ENCODE measurements at regions not wholly inside any gene's neighbourhood (a gene's known extent, or its start where the extent isn't known, plus 50 kb on each side); places are given as distances from the start of the nearest gene placed in this dataset.

DNA sequence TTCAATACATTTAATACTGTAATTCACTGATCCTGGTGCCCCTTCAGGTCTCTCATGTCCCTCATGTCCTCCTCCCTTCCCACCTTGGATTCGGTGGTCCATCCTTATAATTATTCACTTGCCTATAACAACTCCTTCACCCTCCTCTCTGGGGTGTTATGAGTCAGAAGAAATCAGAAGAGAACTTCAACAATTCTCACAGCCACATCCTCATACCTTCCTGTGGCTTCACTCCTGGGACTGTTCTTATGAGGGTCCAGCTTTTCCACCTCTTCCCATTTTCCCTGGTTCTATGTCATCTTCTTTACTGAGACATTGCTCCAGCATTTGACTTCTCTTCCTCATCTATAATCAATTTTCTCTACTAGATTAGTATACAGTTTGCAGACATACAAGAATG is 406.1 kb downstream of the NR2F1-AS1 start:
- H3K4me2 ChIP-seq (ENCODE audit: low read length): no peak overlapping the region
- no peaks in the 10 kb centered on the region for H3K9me3 ChIP-seq (ENCODE audit: low read length)
- H3K9ac ChIP-seq (ENCODE audit: low read length): no peak overlapping the region
- no peaks in the 10 kb centered on the region for H4K20me1 ChIP-seq (ENCODE audit: insufficient read depth, low read length)
- no peak for TF ChIP-seq EZH2 (IDR thresholded peaks at IDR 0.05; ENCODE audit: borderline replicate concordance, low read length)
- TF ChIP-seq, protein P1, sequence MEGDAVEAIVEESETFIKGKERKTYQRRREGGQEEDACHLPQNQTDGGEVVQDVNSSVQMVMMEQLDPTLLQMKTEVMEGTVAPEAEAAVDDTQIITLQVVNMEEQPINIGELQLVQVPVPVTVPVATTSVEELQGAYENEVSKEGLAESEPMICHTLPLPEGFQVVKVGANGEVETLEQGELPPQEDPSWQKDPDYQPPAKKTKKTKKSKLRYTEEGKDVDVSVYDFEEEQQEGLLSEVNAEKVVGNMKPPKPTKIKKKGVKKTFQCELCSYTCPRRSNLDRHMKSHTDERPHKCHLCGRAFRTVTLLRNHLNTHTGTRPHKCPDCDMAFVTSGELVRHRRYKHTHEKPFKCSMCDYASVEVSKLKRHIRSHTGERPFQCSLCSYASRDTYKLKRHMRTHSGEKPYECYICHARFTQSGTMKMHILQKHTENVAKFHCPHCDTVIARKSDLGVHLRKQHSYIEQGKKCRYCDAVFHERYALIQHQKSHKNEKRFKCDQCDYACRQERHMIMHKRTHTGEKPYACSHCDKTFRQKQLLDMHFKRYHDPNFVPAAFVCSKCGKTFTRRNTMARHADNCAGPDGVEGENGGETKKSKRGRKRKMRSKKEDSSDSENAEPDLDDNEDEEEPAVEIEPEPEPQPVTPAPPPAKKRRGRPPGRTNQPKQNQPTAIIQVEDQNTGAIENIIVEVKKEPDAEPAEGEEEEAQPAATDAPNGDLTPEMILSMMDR (IDR thresholded peaks at IDR 0.05; ENCODE audit: low read length): no peak
- H3K36me3 ChIP-seq (ENCODE audit: insufficient read depth, low read length): no peaks in the 10 kb centered on the region
- no peaks in the 10 kb centered on the region for H3K4me1 ChIP-seq (ENCODE audit: insufficient read depth, low read length, severe bottlenecking)
- H3K27me3 ChIP-seq (ENCODE audit: insufficient read depth, low read length): no peaks in the 10 kb centered on the region
- no peaks in the 10 kb centered on the region for H3K9me2 ChIP-seq (ENCODE audit: low read depth, low read length)
- H3F3A ChIP-seq (ENCODE audit: insufficient read depth, low read length): no peaks in the 10 kb centered on the region
- H3K4me3 ChIP-seq (ENCODE audit: low read depth, low read length, poor library complexity, severe bottlenecking): no peak overlapping the region
- no peak overlapping the region for H2AFZ ChIP-seq (ENCODE audit: low read length)
- H3K27ac ChIP-seq (ENCODE audit: low read depth, low read length, poor library complexity, severe bottlenecking): no peak overlapping the region
- no peaks in the 10 kb centered on the region for H3K79me2 ChIP-seq (ENCODE audit: insufficient read depth, low read length)

DNA sequence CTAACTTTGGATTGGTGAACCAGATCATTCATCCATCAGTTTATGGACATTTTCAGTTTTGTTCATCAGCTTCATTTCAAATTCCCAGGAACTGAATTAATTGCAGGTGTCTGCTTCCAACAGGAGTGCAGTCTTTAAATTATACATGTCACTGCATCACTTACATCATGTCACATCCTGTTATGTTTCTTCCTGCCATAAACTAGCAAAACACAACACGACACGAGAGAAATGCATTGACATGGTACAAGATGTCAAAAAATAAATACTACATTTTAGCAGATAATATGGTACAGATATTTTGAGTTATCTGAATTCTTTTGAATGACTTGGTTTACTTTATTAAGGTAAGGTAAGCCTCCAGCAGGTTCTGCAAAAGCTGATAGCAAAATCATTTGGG is 415.5 kb downstream of the NR2F1-AS1 start:
- no peak overlapping the region for H3K4me2 ChIP-seq (ENCODE audit: low read length)
- H3K36me3 ChIP-seq (ENCODE audit: insufficient read depth, low read length): no peaks in the 10 kb centered on the region
- H3K9me2 ChIP-seq (ENCODE audit: low read depth, low read length): no peaks in the 10 kb centered on the region
- H3K4me3 ChIP-seq (ENCODE audit: low read depth, low read length, poor library complexity, severe bottlenecking): no peak overlapping the region
- no peaks in the 10 kb centered on the region for H4K20me1 ChIP-seq (ENCODE audit: insufficient read depth, low read length)
- H3K27ac ChIP-seq (ENCODE audit: low read depth, low read length, poor library complexity, severe bottlenecking): no peak overlapping the region
- no peak overlapping the region for H2AFZ ChIP-seq (ENCODE audit: low read length)
- TF ChIP-seq, protein P1 (IDR thresholded peaks at IDR 0.05; ENCODE audit: low read length): no peak
- TF ChIP-seq EZH2 (IDR thresholded peaks at IDR 0.05; ENCODE audit: borderline replicate concordance, low read length): no peak
- no peak overlapping the region for H3K9ac ChIP-seq (ENCODE audit: low read length)
- H3K27me3 ChIP-seq (ENCODE audit: insufficient read depth, low read length): no peaks in the 10 kb centered on the region
- no peaks in the 10 kb centered on the region for H3K9me3 ChIP-seq (ENCODE audit: low read length)
- no peaks in the 10 kb centered on the region for H3F3A ChIP-seq (ENCODE audit: insufficient read depth, low read length)
- no peaks in the 10 kb centered on the region for H3K4me1 ChIP-seq (ENCODE audit: insufficient read depth, low read length, severe bottlenecking)
- no peaks in the 10 kb centered on the region for H3K79me2 ChIP-seq (ENCODE audit: insufficient read depth, low read length)

DNA sequence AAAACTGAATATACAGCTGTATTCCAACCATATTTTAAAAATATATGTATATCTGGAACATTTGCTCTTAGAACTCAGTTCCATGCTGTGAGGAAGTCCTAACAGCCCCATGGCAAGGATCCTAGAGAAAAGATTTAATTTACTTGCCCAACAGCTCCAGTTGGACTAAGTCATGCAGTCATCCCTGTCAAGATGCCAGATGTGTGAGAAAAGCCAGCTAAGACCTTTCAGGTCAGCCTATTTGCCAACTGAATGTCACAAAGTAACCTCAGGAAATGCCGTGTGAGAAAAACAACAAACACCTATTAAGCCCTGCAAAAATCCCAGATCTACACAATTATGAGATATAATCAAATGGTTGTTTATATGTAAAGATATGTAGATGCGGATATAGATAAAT is 416.3 kb downstream of the NR2F1-AS1 start:
- TF ChIP-seq, protein P1 (IDR thresholded peaks at IDR 0.05; ENCODE audit: low read length): no peak
- no peak for TF ChIP-seq EZH2 (IDR thresholded peaks at IDR 0.05; ENCODE audit: borderline replicate concordance, low read length)
- no peak overlapping the region for H3K27ac ChIP-seq (ENCODE audit: low read depth, low read length, poor library complexity, severe bottlenecking)
- H3K36me3 ChIP-seq (ENCODE audit: insufficient read depth, low read length): no peaks in the 10 kb centered on the region

More for the DNA sequence above, 416.3 kb downstream of the NR2F1-AS1 start:
- Histone ChIP-seq H3K9me3 (ENCODE audit: low read length) (no peaks in the 10 kb centered on the region), H3F3A (ENCODE audit: insufficient read depth, low read length) (no peaks in the 10 kb centered on the region), H3K4me2 (ENCODE audit: low read length) (no peak overlapping the region), H3K4me1 (ENCODE audit: insufficient read depth, low read length, severe bottlenecking) (no peaks in the 10 kb centered on the region), H4K20me1 (ENCODE audit: insufficient read depth, low read length) (no peaks in the 10 kb centered on the region), H3K79me2 (ENCODE audit: insufficient read depth, low read length) (no peaks in the 10 kb centered on the region), H2AFZ (ENCODE audit: low read length) (no peak overlapping the region), H3K9ac (ENCODE audit: low read length) (no peak overlapping the region), H3K9me2 (ENCODE audit: low read depth, low read length) (no peaks in the 10 kb centered on the region), H3K4me3 (ENCODE audit: low read depth, low read length, poor library complexity, severe bottlenecking) (no peak overlapping the region), H3K27me3 (ENCODE audit: insufficient read depth, low read length) (no peaks in the 10 kb centered on the region)

Data from OCI-LY1 (cell line).